Caco-2 (cell line): ENCODE measurements at regions not wholly inside any gene's neighbourhood (a gene's known extent, or its start where the extent isn't known, plus 50 kb on each side); places are given as distances from the start of the nearest gene placed in this dataset.

Experiments
- BruUV-seq: library from RNA; stranded (reverse); fragments of 400-500 nt; replicated peaks from 2 replicates; lab custom pipeline; 2021; lab: Mats Ljungman, UMichigan
- CTCF ChIA-PET: fragments of 300-600 bp; sonication (Branson Sonifier 250); formaldehyde crosslinking; loops from one replicate; lab custom pipeline; 2022; ENCODE audit warnings: antibody characterized with exemption; lab: Charles Lee
- POLR2A ChIA-PET: fragments of 300-600 bp; sonication (Branson Sonifier 250); formaldehyde crosslinking; loops from one replicate; lab custom pipeline; 2022; ENCODE audit warnings: antibody characterized with exemption; lab: Charles Lee
- DNase-seq, 2 experiments: peaks; one replicate each; pipeline versions ENCODE4 v3.0.0 to v3.0.0-alpha.2; 2020 to 2022
- H3K27me3 ChIP-seq: replicated peaks from 2 replicates; pipeline ENCODE4 v1.6.0; 2011; ENCODE audit warnings: low read length; ENCODE audit not compliant: control insufficient read depth, insufficient read depth
- H3K36me3 ChIP-seq: 2 replicates; pipeline ENCODE4 v1.5.1; 2011; ENCODE audit warnings: low read length; ENCODE audit not compliant: control insufficient read depth, insufficient read depth
- H3K4me1 ChIP-seq: fragments of 250-450 bp; sonication (Bioruptor Pico); 2 replicates; pipeline ENCODE4 v1.5.1; 2020; ENCODE audit warnings: mild to moderate bottlenecking
- H3K4me3 ChIP-seq: 2 replicates; pipeline ENCODE4 v1.5.1; 2011; ENCODE audit warnings: low read depth, mild to moderate bottlenecking, control low read depth, low read length
- H3K9me3 ChIP-seq: fragments of 250-450 bp; sonication (Bioruptor Pico); 2 replicates; pipeline ENCODE4 v1.5.1; 2020; ENCODE audit warnings: mild to moderate bottlenecking, moderate library complexity
- H3K27ac Mint-ChIP-seq: one replicate; pipeline ENCODE4 v1.8.0; 2022; ENCODE audit warnings: mixed read lengths; ENCODE audit not compliant: unreplicated experiment
- H3K27me3 Mint-ChIP-seq: one replicate; pipeline ENCODE4 v1.8.0; 2022; ENCODE audit warnings: mixed read lengths; ENCODE audit not compliant: insufficient read depth, unreplicated experiment
- H3K36me3 Mint-ChIP-seq: one replicate; pipeline ENCODE4 v1.8.0; 2022; ENCODE audit warnings: mild to moderate bottlenecking, mixed read lengths; ENCODE audit not compliant: insufficient read depth, unreplicated experiment
- H3K4me1 Mint-ChIP-seq: one replicate; pipeline ENCODE4 v1.8.0; 2022; ENCODE audit warnings: low read depth, mixed read lengths; ENCODE audit not compliant: unreplicated experiment
- H3K4me3 Mint-ChIP-seq: one replicate; pipeline ENCODE4 v1.8.0; 2022; ENCODE audit warnings: mild to moderate bottlenecking, moderate library complexity, mixed read lengths; ENCODE audit not compliant: unreplicated experiment
- H3K9me3 Mint-ChIP-seq: one replicate; pipeline ENCODE4 v1.8.0; 2022; ENCODE audit warnings: mixed read lengths; ENCODE audit not compliant: unreplicated experiment
- intact Hi-C: fragments of 100-400 bp; cut with micrococcal nuclease; formaldehyde crosslinking; loops from one replicate; pipeline ENCODE4 v1.10.0; 2022; ENCODE audit not compliant: unreplicated experiment
- TF ChIP-seq, protein P1 (sequence below), 2 experiments: fragments of 200-600 bp in 1 of 2; IDR thresholded peaks; 1 replicate in 1 of 2; 2 replicates in 1 of 2; pipeline versions ENCODE4 v1.5.1 to v1.8.0; 2011 to 2022; ENCODE audit warnings: antibody characterized with exemption in 1 of 2, control low read depth in 1 of 2, inconsistent platforms in 1 of 2, low read depth in 1 of 2, low read length in 1 of 2, mild to moderate bottlenecking in 1 of 2, moderate library complexity in 1 of 2; ENCODE audit not compliant: insufficient read depth in 1 of 2, severe bottlenecking in 1 of 2, unreplicated experiment in 1 of 2

DNA sequence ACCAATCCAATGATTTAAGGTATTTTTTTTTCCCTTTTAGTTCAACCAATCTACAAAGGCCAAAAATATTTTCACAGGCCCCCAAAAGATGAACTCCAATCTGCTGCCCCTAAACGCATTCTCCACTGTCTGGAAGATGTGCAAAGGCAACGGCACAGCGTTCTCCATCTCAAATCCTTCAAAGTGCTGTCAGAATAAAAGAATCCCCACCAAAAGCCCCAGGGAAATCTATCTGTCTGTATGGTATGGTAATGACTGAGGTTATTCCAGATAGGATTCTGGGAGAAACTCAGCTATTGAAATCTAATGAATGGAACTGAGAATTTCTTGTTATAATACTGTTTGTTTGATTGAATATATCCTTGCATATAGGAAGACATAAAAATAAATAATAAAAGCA lies 217.8 kb upstream of the CCN2 start:
- H3K4me3 Mint-ChIP-seq: no peak overlapping the region
- POLR2A ChIA-PET: no interaction called here
- no peak overlapping the region for H3K27ac Mint-ChIP-seq
- TF ChIP-seq, protein P1, sequence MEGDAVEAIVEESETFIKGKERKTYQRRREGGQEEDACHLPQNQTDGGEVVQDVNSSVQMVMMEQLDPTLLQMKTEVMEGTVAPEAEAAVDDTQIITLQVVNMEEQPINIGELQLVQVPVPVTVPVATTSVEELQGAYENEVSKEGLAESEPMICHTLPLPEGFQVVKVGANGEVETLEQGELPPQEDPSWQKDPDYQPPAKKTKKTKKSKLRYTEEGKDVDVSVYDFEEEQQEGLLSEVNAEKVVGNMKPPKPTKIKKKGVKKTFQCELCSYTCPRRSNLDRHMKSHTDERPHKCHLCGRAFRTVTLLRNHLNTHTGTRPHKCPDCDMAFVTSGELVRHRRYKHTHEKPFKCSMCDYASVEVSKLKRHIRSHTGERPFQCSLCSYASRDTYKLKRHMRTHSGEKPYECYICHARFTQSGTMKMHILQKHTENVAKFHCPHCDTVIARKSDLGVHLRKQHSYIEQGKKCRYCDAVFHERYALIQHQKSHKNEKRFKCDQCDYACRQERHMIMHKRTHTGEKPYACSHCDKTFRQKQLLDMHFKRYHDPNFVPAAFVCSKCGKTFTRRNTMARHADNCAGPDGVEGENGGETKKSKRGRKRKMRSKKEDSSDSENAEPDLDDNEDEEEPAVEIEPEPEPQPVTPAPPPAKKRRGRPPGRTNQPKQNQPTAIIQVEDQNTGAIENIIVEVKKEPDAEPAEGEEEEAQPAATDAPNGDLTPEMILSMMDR (IDR thresholded peaks at IDR 0.05; ENCODE audit: insufficient read depth in 1 of 2, low read depth in 1 of 2, low read length in 1 of 2, severe bottlenecking in 1 of 2, unreplicated experiment in 1 of 2): no peak
- no peaks in the 10 kb centered on the region for H3K9me3 ChIP-seq
- H3K4me1 ChIP-seq: no peaks in the 10 kb centered on the region
- H3K27me3 Mint-ChIP-seq: no peaks in the 10 kb centered on the region
- no peaks in the 10 kb centered on the region for H3K36me3 Mint-ChIP-seq
- H3K27me3 ChIP-seq: no peaks in the 10 kb centered on the region
- H3K36me3 ChIP-seq: no peaks in the 10 kb centered on the region
- BruUV-seq: no TSS peak
- no peak for DNase-seq
- no peaks in the 10 kb centered on the region for H3K4me1 Mint-ChIP-seq
- intact Hi-C loops: no loop called here
- CTCF ChIA-PET: no interaction called here
- H3K4me3 ChIP-seq: no peak overlapping the region
- H3K9me3 Mint-ChIP-seq: no peaks in the 10 kb centered on the region

DNA sequence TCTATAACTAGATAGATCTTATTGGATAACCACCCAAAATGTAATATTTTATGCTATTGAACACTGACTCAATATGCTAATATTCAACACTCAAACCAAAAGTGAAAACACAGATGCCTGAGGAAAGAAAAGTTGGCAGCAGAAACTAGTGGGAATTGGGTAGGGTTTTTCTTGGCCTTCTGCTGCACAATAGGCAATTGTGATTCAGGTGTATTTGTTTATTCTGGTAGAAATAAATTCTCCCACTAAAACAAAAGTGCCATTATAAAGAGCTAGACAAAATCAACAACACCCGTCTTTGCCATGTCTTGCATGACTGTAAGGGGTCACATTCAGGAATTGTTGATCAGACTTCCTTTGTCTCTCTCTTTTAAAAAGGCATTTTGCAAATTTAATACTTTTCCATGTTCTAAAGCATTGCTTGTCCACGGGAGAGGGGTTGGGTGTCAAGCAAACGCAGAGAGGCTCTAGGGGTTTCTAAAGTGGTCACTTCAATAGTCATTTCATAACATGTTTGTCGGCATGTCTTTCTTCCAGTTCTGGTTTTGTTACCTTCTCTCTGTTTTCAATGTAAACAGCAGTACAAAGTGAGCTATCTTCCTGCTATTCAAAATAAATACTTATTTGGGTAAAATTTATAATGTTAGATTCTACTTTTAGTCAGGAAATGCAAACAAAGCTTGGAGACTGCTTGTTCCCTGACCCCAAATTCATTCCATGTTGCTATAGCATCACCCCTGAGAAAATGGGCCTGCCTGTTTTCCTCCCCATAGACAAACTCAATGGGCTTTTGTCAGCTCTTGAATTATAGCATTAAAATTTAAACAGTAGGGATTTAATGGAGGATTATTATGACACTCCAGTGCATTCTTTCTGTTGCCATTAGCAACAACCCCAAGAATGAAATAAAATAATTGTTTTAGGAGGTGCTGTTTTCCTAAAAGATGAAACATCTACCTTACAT lies 217.0 kb upstream of the CCN2 start:
- CTCF ChIA-PET: no interaction called here
- Mint-ChIP-seq H3K4me1 (no peaks in the 10 kb centered on the region), H3K36me3 (no peaks in the 10 kb centered on the region), H3K27ac (no peak overlapping the region), H3K27me3 (no peaks in the 10 kb centered on the region), H3K9me3 (no peaks in the 10 kb centered on the region), H3K4me3 (no peak overlapping the region)
- H3K36me3 ChIP-seq: no peaks in the 10 kb centered on the region
- POLR2A ChIA-PET: no interaction called here
- no peak for DNase-seq
- H3K9me3 ChIP-seq: no peaks in the 10 kb centered on the region
- no peaks in the 10 kb centered on the region for H3K4me1 ChIP-seq
- BruUV-seq: no TSS peak
- no peak overlapping the region for H3K4me3 ChIP-seq
- TF ChIP-seq, protein P1 (IDR thresholded peaks at IDR 0.05; ENCODE audit: insufficient read depth in 1 of 2, low read depth in 1 of 2, low read length in 1 of 2, severe bottlenecking in 1 of 2, unreplicated experiment in 1 of 2): no peak
- intact Hi-C loops: no loop called here
- no peaks in the 10 kb centered on the region for H3K27me3 ChIP-seq

DNA sequence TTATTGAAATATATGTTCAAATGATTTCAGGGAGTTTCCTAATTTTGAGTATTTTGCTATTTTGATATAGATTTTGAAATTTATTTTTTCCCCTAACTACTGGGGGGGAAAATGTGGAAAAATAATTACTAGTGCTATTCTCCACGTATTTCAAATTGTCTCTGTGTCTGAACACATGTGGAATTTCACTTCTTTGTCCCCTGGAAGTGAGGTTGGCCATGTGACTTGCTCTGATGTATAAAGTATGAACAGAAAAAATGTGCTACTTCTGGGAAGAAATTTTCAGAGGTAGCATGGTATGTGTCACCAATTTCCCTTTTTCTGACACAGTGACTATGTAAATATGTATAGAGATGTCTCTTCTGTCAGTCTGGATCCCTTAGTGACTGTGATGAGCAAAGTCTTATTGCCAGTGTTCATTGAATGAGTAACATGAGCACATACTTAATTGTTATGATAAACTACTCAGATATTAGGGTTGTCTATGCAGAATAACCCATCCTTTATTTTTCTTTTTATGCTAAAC lies 215.4 kb upstream of the CCN2 start:
- BruUV-seq: no TSS peak
- Histone ChIP-seq H3K36me3 (no peaks in the 10 kb centered on the region), H3K4me3 (no peak overlapping the region), H3K4me1 (no peaks in the 10 kb centered on the region), H3K27me3 (no peaks in the 10 kb centered on the region), H3K9me3 (no peaks in the 10 kb centered on the region)
- CTCF ChIA-PET: no interaction called here
- Mint-ChIP-seq H3K4me1 (no peaks in the 10 kb centered on the region), H3K27ac (no peak overlapping the region), H3K4me3 (no peak overlapping the region), H3K36me3 (no peaks in the 10 kb centered on the region), H3K9me3 (no peaks in the 10 kb centered on the region), H3K27me3 (no peaks in the 10 kb centered on the region)
- intact Hi-C loops: no loop called here
- DNase-seq: no peak
- TF ChIP-seq, protein P1 (IDR thresholded peaks at IDR 0.05; ENCODE audit: insufficient read depth in 1 of 2, low read depth in 1 of 2, low read length in 1 of 2, severe bottlenecking in 1 of 2, unreplicated experiment in 1 of 2): no peak
- POLR2A ChIA-PET: no interaction called here
